ENCODE measurements at regions not wholly inside any gene's neighbourhood (a gene's known extent, or its start where the extent isn't known, plus 50 kb on each side); places are given as distances from the start of the nearest gene placed in this dataset.

- no peak for TF ChIP-seq CTCF (IDR thresholded peaks at IDR 0.05)
- no peak for TF ChIP-seq POLR2A (IDR thresholded peaks at IDR 0.05)
These were observed 210.4 kb downstream of the EXOC5 start for GRCh38 chr14:57058319-57058718.
